ENCODE measurements at regions not wholly inside any gene's neighbourhood (a gene's known extent, or its start where the extent isn't known, plus 50 kb on each side); places are given as distances from the start of the nearest gene placed in this dataset.

DNA sequence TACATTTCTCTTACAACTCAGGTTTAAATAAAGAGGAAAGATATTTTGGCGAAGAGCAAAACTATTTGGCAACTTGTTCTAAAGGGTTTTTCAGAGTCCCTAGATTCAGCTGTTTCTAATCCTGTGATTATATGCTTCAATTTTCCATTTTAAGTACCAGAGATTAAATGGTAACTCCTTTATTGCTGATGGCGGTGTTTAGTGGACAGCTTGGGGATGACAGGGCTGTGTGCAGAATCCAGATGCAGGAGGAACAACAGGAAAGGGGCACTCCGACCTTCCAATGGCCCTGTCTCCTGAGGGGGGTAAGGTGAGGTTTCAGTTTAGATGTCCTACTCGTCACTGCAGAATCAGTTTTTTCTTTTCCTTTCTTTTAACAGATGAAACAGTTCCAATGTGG, 405.0 kb downstream of the PDCD6IP start:
- no peaks in the 10 kb centered on the region for H3K36me3 Mint-ChIP-seq (ENCODE audit: low read depth)
- no peak for DNase-seq (ENCODE audit: low spot score)
- H3K27ac Mint-ChIP-seq = no peak overlapping the region
- no peak overlapping the region for H3K4me3 Mint-ChIP-seq
- H3K9me3 Mint-ChIP-seq = no peaks in the 10 kb centered on the region
- intact Hi-C loops (cut with micrococcal nuclease) = no loop called here
- H3K27me3 Mint-ChIP-seq (ENCODE audit: insufficient read depth) = no peaks in the 10 kb centered on the region
- no peaks in the 10 kb centered on the region for H3K4me1 Mint-ChIP-seq (ENCODE audit: low read depth)

DNA sequence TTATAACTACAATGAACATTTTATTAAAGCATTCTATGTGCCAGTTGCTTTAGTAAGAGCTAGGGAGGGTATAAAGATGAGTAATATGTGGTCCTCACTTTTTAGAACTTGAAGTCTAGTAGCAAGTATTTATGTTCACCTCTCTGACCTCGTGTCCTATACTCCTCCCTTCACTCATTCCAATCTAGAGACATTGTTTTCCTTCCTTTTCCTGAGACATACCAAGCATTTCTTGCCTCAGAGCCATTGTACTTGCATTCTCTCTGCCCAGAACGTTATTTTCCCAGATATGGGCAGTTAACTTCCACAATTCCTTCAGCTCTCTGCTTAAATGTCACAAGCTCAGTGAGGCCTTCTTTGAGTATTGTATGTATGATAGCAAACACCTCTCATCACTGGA, 408.6 kb downstream of the PDCD6IP start:
- DNase-seq (ENCODE audit: low spot score) = no peak
- H3K36me3 Mint-ChIP-seq (ENCODE audit: low read depth) = no peaks in the 10 kb centered on the region
- H3K27me3 Mint-ChIP-seq (ENCODE audit: insufficient read depth) = no peaks in the 10 kb centered on the region
- intact Hi-C loops (cut with micrococcal nuclease) = no loop called here
- H3K4me1 Mint-ChIP-seq (ENCODE audit: low read depth) = no peaks in the 10 kb centered on the region
- no peaks in the 10 kb centered on the region for H3K9me3 Mint-ChIP-seq
- H3K27ac Mint-ChIP-seq = no peak overlapping the region
- H3K4me3 Mint-ChIP-seq = no peak overlapping the region

DNA sequence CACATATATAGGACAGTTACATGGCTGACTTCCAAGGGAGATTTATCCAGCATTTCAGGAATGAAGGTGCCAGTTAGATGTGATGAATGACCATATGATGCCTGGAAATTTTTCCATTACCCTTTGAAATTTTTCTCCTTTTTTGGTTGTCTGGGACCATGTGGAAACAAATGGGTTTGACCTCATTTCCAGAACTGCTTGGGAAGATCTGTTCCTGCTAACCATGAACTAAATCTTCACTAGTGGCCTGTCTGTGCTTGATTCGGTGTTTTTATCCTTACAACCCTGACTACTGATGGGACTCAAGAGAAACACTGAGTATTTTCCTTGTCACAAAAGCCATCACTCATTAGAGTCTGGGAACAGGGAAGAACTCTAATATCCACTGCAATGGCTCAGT, 409.4 kb downstream of the PDCD6IP start:
- Mint-ChIP-seq H3K27me3 (ENCODE audit: insufficient read depth) (no peaks in the 10 kb centered on the region), H3K27ac (no peak overlapping the region), H3K4me1 (ENCODE audit: low read depth) (no peaks in the 10 kb centered on the region), H3K9me3 (no peaks in the 10 kb centered on the region), H3K36me3 (ENCODE audit: low read depth) (no peaks in the 10 kb centered on the region), H3K4me3 (no peak overlapping the region)
- intact Hi-C loops (cut with micrococcal nuclease) = no loop called here
- no peak for DNase-seq (ENCODE audit: low spot score)

DNA sequence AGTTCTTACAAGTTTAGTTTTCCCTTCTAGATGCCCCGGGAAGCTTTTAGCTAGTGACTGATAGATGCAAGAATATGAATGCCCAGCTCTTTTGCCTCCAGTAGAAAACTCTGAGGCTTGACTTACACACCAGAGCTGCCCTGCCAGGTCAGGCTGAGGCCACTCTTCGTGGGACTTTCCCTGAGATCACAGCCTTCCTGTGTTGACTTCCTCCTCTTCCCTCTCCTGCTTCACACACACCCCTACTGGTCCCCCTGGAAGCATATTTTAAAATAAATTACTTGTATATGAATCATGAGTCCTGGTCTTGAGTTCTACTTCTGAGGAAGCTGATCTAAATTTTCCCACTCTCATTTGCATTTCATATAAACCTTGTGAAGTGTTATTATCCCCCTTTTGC, 413.7 kb downstream of the PDCD6IP start:
- Mint-ChIP-seq H3K4me1 (ENCODE audit: low read depth) (no peaks in the 10 kb centered on the region), H3K9me3 (no peaks in the 10 kb centered on the region), H3K27ac (no peak overlapping the region), H3K27me3 (ENCODE audit: insufficient read depth) (no peaks in the 10 kb centered on the region), H3K4me3 (no peak overlapping the region), H3K36me3 (ENCODE audit: low read depth) (no peaks in the 10 kb centered on the region)
- DNase-seq (ENCODE audit: low spot score) = no peak
- intact Hi-C loops (cut with micrococcal nuclease) = no loop called here

DNA sequence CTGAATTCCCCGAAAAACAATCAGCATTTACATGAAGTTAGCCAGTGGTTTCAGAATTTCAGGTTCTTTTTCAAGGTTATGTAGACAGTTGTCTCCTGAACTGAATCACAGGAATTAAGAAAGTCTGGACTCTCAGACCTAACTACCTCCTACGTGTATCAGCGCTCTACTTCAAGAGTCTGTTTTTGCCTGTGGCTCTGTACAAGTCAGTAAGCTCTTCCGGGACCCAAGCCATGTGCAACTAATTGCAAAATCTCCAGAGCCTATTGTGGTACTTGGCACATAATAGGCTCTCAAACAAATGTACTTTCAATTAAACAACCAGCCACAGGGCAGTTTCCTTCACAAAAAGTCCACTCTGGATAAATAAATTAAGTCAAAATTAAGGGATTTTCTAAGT, 414.2 kb downstream of the PDCD6IP start:
- H3K27me3 Mint-ChIP-seq (ENCODE audit: insufficient read depth) = no peaks in the 10 kb centered on the region
- no peaks in the 10 kb centered on the region for H3K9me3 Mint-ChIP-seq
- no peaks in the 10 kb centered on the region for H3K36me3 Mint-ChIP-seq (ENCODE audit: low read depth)
- no peak overlapping the region for H3K27ac Mint-ChIP-seq
- no peaks in the 10 kb centered on the region for H3K4me1 Mint-ChIP-seq (ENCODE audit: low read depth)
- no peak for DNase-seq (ENCODE audit: low spot score)
- H3K4me3 Mint-ChIP-seq = no peak overlapping the region
- intact Hi-C loops (cut with micrococcal nuclease) = no loop called here

DNA sequence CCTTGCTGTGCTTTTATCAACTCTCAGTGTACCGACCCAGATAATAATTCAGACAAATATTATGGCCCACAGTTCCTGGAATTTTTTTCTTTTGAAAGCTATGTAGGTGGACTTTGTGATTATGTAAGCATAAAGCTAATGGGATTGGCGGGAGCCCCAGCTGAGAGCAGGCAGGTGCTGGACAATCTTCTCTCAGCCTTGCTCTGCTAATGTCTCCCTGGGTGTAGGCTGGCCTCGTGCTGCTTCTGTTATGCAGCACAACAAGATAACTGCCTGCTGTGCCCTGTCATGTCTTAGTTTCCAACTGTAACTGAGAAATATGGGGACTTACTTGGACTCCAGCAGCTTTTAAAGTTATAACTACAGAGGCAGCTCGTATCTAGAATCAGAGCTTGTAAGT, 415.0 kb downstream of the PDCD6IP start:
- no peaks in the 10 kb centered on the region for H3K36me3 Mint-ChIP-seq (ENCODE audit: low read depth)

DNA sequence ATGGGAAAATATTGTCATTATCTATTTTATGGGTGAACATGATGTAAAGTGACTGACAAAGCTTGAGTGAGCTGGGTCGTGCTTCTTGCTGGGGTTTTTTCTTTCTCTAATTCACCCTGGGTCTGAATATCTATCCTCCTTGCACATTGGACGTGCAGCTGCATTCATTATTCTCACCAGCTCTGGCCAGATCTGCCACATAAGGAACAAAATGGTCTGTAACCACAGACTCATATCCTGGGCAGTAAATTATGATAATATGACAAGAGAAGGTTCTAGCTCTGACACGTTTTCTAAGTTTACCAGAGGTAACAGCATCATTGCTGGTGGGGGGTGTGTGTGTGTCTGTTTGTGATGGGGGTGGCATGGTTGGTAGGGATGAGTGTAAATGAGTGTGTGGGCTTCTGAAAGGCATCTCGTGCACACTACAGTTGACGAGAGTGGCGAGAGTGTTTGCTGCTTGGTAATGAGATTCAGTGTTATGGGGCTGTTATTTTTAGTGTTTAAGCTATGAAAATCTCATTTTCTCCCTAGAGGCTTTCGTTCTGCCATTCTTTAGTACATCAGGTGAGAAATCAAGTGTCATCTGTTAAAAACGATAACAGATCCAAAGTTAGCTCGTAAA, 418.4 kb downstream of the PDCD6IP start:
- peaks cover 2% of the 10 kb centered on the region for H3K27me3 Mint-ChIP-seq (ENCODE audit: insufficient read depth)
- H3K27ac Mint-ChIP-seq = no peak overlapping the region
- H3K4me3 Mint-ChIP-seq = no peak overlapping the region
- no peaks in the 10 kb centered on the region for H3K4me1 Mint-ChIP-seq (ENCODE audit: low read depth)
- no peaks in the 10 kb centered on the region for H3K9me3 Mint-ChIP-seq
- no peak for DNase-seq (ENCODE audit: low spot score)
- no peaks in the 10 kb centered on the region for H3K36me3 Mint-ChIP-seq (ENCODE audit: low read depth)
- intact Hi-C loops (cut with micrococcal nuclease) = no loop called here

More for the DNA sequence above, 415.0 kb downstream of the PDCD6IP start:
- no peak for DNase-seq (ENCODE audit: low spot score)
- Mint-ChIP-seq H3K9me3 (no peaks in the 10 kb centered on the region), H3K4me3 (no peak overlapping the region), H3K4me1 (ENCODE audit: low read depth) (no peaks in the 10 kb centered on the region), H3K27me3 (ENCODE audit: insufficient read depth) (no peaks in the 10 kb centered on the region), H3K27ac (no peak overlapping the region)
- intact Hi-C loops (cut with micrococcal nuclease) = no loop called here

DNA sequence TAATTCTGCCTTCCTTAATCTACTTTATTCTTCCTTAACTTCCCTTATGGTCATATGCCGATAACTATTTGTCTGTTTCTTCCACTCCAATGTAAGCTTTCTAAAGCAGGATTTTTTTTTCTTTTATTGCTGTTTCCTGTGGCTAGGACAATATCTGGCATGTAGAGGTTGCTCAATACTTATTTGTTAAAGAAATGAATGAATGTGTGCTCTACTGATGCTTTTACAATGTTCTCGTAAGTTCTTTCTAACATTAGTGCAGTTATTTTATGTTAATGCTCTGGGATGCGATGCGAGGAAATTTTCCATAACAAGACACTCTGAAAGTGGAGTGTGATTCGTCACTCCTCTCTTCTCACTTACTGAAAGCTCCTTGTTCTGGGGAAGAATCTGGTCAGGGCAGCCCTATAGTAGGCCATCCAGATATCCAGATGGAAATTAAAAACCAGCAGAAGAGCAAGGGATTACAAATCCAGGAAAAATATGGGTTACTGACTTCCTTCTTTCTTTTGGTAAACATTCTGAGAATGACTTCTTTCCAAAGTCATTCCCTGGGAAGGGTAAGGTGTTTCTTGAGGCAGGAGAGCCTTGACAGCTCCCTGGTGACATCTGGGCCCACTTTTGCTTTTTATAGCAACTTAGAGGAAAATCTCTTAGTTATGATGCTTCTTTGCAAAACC, 420.4 kb downstream of the PDCD6IP start:
- no peaks in the 10 kb centered on the region for H3K36me3 Mint-ChIP-seq (ENCODE audit: low read depth)
- H3K27ac Mint-ChIP-seq = no peak overlapping the region
- no peak for DNase-seq (ENCODE audit: low spot score)
- H3K9me3 Mint-ChIP-seq = no peaks in the 10 kb centered on the region
- intact Hi-C loops (cut with micrococcal nuclease) = no loop called here
- H3K4me3 Mint-ChIP-seq = no peak overlapping the region
- H3K27me3 Mint-ChIP-seq (ENCODE audit: insufficient read depth) = peaks cover 4% of the 10 kb centered on the region
- H3K4me1 Mint-ChIP-seq (ENCODE audit: low read depth) = no peaks in the 10 kb centered on the region

DNA sequence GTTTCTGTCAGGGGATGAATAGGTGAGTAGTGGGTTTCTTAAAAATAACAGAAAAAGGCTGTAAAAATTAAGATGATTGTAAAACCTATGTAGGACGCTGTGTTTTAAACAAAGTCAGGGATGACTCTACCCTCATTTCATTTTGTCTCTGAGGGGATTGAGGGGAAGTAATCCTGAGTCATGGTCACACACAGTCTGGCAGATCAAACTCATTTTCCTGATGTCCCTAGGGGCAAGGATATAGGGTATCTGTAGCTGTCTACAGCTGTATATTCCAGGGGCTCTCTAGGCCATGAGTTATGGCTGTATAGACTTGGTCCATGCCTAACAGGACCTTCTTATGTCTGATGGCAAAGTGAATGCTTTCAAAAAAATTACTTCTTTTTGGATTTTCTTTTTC, 421.1 kb downstream of the PDCD6IP start:
- no peak overlapping the region for H3K27ac Mint-ChIP-seq
- H3K4me1 Mint-ChIP-seq (ENCODE audit: low read depth) = no peaks in the 10 kb centered on the region
- no peaks in the 10 kb centered on the region for H3K9me3 Mint-ChIP-seq
- no peak overlapping the region for H3K4me3 Mint-ChIP-seq
- H3K36me3 Mint-ChIP-seq (ENCODE audit: low read depth) = no peaks in the 10 kb centered on the region
- DNase-seq (ENCODE audit: low spot score) = no peak
- intact Hi-C loops (cut with micrococcal nuclease) = no loop called here
- H3K27me3 Mint-ChIP-seq (ENCODE audit: insufficient read depth) = peaks cover 4% of the 10 kb centered on the region

DNA sequence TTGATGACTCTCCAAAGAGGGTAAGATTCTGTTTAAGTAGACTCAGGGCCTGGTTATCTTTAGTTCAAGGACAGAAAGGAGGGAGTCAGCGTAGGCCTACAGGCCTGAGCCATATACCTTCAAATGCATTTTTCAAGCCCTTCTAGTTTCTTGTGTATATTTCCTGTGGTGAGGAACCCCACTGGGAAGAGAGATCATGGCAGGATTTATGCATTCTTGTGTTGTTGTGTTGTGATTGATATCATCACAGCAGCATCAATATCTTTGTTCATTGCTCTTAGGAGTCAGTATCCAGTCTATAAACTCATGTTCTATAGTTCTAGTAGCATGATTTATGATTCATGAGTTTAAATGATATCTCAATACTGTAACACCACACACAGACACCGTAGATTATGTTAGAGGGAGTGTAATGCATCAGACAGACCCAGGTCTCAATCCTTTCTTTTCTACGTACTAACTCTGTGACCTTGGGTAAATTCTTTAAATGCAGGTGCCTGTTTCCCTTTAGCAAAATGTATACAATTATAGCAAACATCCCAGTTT, 427.5 kb downstream of the PDCD6IP start:
- DNase-seq (ENCODE audit: low spot score) = no peak
- no peak overlapping the region for H3K27ac Mint-ChIP-seq
- H3K4me1 Mint-ChIP-seq (ENCODE audit: low read depth) = no peaks in the 10 kb centered on the region

DNA sequence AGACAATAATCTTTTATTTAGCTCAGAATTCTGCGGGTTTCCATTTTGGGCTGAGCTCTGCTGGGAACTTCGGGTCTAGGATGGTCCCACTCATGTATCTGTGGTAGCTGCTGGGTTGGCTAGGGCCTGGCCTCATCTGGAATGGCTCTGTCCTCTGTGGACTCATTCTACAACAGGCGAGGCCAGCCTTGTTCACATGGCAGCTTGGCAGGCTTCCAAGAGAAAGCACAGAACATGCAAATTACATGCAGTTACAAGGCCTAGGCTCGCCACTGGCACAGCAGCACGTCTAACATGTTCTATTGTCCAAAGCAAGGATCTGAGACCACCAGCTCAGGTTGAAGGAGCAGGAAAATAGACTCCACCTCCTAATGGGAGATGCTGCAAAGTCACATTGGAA, 431.4 kb downstream of the PDCD6IP start:
- H3K4me3 Mint-ChIP-seq = no peak overlapping the region
- H3K4me1 Mint-ChIP-seq (ENCODE audit: low read depth) = no peaks in the 10 kb centered on the region
- H3K36me3 Mint-ChIP-seq (ENCODE audit: low read depth) = no peaks in the 10 kb centered on the region
- H3K27me3 Mint-ChIP-seq (ENCODE audit: insufficient read depth) = no peaks in the 10 kb centered on the region
- H3K27ac Mint-ChIP-seq = no peak overlapping the region
- intact Hi-C loops (cut with micrococcal nuclease) = no loop called here
- no peaks in the 10 kb centered on the region for H3K9me3 Mint-ChIP-seq
- no peak for DNase-seq (ENCODE audit: low spot score)

More for the DNA sequence above, 427.5 kb downstream of the PDCD6IP start:
- Mint-ChIP-seq H3K27me3 (ENCODE audit: insufficient read depth) (peaks cover 3% of the 10 kb centered on the region), H3K4me3 (no peak overlapping the region), H3K36me3 (ENCODE audit: low read depth) (no peaks in the 10 kb centered on the region), H3K9me3 (no peaks in the 10 kb centered on the region)
- intact Hi-C loops (cut with micrococcal nuclease) = no loop called here

DNA sequence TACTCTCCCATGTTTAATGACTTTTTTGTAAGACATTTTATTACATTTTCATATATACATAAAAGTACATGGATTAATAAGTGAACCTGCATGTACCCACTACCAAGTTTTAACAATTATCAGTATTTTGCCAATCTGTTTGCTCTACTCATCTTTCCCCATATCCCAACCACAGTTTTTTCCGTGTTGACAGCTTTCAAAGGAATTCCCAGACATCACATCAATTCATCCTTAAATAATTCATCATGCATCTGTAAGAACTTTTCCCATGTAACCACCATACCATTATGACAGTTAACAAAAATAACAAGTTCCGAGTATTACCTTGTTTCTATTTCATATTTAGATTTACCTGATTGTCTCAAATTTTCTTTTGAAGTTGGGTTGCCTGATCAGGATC, 436.7 kb downstream of the PDCD6IP start:
- DNase-seq (ENCODE audit: low spot score) = no peak

DNA sequence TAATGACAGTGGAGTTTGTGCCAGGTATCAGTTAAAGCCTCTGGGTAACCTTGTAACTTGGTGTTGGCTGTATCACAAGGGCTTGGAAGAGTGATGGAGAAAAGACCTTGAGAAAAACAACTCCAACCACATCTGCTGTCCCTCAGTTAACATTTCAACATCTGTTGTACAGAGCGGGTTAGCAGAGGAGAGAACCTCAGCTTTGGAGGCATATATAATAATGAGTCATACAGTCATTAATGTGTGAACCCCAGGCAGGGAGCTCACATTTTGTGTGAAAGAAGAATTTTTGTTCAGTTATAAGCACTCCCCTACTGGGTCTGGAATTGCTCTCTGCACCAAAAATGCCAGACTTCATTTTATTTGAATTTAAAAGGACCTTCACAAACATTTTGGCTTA, 439.5 kb downstream of the PDCD6IP start:
- Mint-ChIP-seq H3K36me3 (ENCODE audit: low read depth) (no peaks in the 10 kb centered on the region), H3K4me3 (no peak overlapping the region), H3K4me1 (ENCODE audit: low read depth) (no peaks in the 10 kb centered on the region), H3K27ac (no peak overlapping the region), H3K9me3 (no peaks in the 10 kb centered on the region), H3K27me3 (ENCODE audit: insufficient read depth) (peaks cover 3% of the 10 kb centered on the region)
- intact Hi-C loops (cut with micrococcal nuclease) = no loop called here
- no peak for DNase-seq (ENCODE audit: low spot score)

More for the DNA sequence above, 436.7 kb downstream of the PDCD6IP start:
- H3K4me1 Mint-ChIP-seq (ENCODE audit: low read depth) = no peaks in the 10 kb centered on the region
- H3K36me3 Mint-ChIP-seq (ENCODE audit: low read depth) = no peaks in the 10 kb centered on the region
- H3K27ac Mint-ChIP-seq = no peak overlapping the region
- no peak overlapping the region for H3K4me3 Mint-ChIP-seq
- H3K9me3 Mint-ChIP-seq = no peaks in the 10 kb centered on the region
- peaks cover 3% of the 10 kb centered on the region for H3K27me3 Mint-ChIP-seq (ENCODE audit: insufficient read depth)
- intact Hi-C loops (cut with micrococcal nuclease) = no loop called here
